GM23338 (cell line): ENCODE measurements at regions not wholly inside any gene's neighbourhood (a gene's known extent, or its start where the extent isn't known, plus 50 kb on each side); places are given as distances from the start of the nearest gene placed in this dataset.

Experiments
- ATAC-seq: fragments of 200-7000 bp; cut with Tn5 transposase; 3 replicates; pipeline ENCODE4 v1.9.1; 2020
- DNase-seq: peaks from one replicate; pipeline ENCODE4 v3.0.0-alpha.2; 2015; ENCODE audit warnings: low spot score
- H2AFZ ChIP-seq: fragments of 200-600 bp; sonication (generic); 2 replicates; pipeline ENCODE4 v1.8.0; 2016; ENCODE audit warnings: antibody characterized with exemption, mild to moderate bottlenecking, moderate library complexity
- H3F3A ChIP-seq: fragments of 200-600 bp; sonication (generic); replicated peaks from 2 replicates; pipeline ENCODE4 v1.8.0; 2017; ENCODE audit warnings: antibody characterized with exemption, mixed run types, low read depth
- H3K27ac ChIP-seq: fragments of 200-600 bp; sonication (generic); 2 replicates; pipeline ENCODE4 v1.6.1; 2016; ENCODE audit warnings: low read depth
- H3K27me3 ChIP-seq: fragments of 200-600 bp; sonication (generic); 2 replicates; pipeline ENCODE4 v1.8.0; 2016; ENCODE audit warnings: mild to moderate bottlenecking, mixed run types, moderate library complexity; ENCODE audit not compliant: insufficient read depth
- H3K36me3 ChIP-seq: fragments of 200-600 bp; sonication (generic); 2 replicates; pipeline ENCODE4 v1.8.0; 2016; ENCODE audit warnings: mild to moderate bottlenecking; ENCODE audit not compliant: insufficient read depth
- H3K4me1 ChIP-seq: fragments of 200-600 bp; sonication (generic); 2 replicates; pipeline ENCODE4 v1.8.0; 2016; ENCODE audit warnings: mild to moderate bottlenecking, moderate library complexity; ENCODE audit not compliant: insufficient read depth
- H3K4me2 ChIP-seq: fragments of 200-600 bp; sonication (generic); 2 replicates; pipeline ENCODE4 v1.7.1; 2017; ENCODE audit warnings: mixed run types
- H3K4me3 ChIP-seq: fragments of 200-600 bp; sonication (generic); 2 replicates; pipeline ENCODE4 v1.6.1; 2016; ENCODE audit warnings: mixed run types
- H3K79me2 ChIP-seq: fragments of 200-600 bp; sonication (generic); replicated peaks from 2 replicates; pipeline ENCODE4 v1.8.0; 2017; ENCODE audit warnings: mild to moderate bottlenecking; ENCODE audit not compliant: insufficient read depth
- H3K9me2 ChIP-seq: fragments of 200-600 bp; sonication (generic); 2 replicates; pipeline ENCODE4 v1.8.0; 2017; ENCODE audit not compliant: insufficient read depth
- H4K20me1 ChIP-seq: fragments of 200-600 bp; sonication (generic); replicated peaks from 2 replicates; pipeline ENCODE4 v1.8.0; 2017; ENCODE audit warnings: mild to moderate bottlenecking; ENCODE audit not compliant: insufficient read depth
- H3K27ac Mint-ChIP-seq: 2 replicates; pipeline ENCODE4 v1.8.0; 2020; ENCODE audit warnings: inconsistent platforms, mild to moderate bottlenecking, moderate library complexity, mixed read lengths
- H3K27me3 Mint-ChIP-seq: 3 replicates; pipeline ENCODE4 v1.8.0; 2022; ENCODE audit warnings: low read depth, mild to moderate bottlenecking, moderate library complexity, mixed read lengths, inconsistent platforms; ENCODE audit not compliant: insufficient read depth, poor library complexity
- H3K36me3 Mint-ChIP-seq: 3 replicates; pipeline ENCODE4 v1.8.0; 2021; ENCODE audit warnings: low read depth, mild to moderate bottlenecking, inconsistent platforms, moderate library complexity, mixed read lengths
- H3K4me1 Mint-ChIP-seq: 3 replicates; pipeline ENCODE4 v1.8.0; 2020; ENCODE audit warnings: mild to moderate bottlenecking, inconsistent platforms, mixed read lengths
- H3K4me3 Mint-ChIP-seq: 3 replicates; pipeline ENCODE4 v1.8.0; 2021; ENCODE audit warnings: moderate library complexity, mild to moderate bottlenecking, inconsistent platforms, mixed read lengths
- H3K9me3 Mint-ChIP-seq: 3 replicates; pipeline ENCODE4 v1.8.0; 2020; ENCODE audit warnings: moderate library complexity, mild to moderate bottlenecking, inconsistent platforms, mixed read lengths
- CREB1 ChIP-seq: fragments of 250-450 bp; sonication (Bioruptor Pico); IDR thresholded peaks from 2 replicates; pipeline ENCODE4 v1.5.0; 2020; ENCODE audit warnings: low read depth, mild to moderate bottlenecking, moderate library complexity
- EZH2 ChIP-seq: fragments of 200-600 bp; sonication (generic); IDR thresholded peaks from one replicate; pipeline ENCODE4 v1.8.0; 2017; ENCODE audit warnings: antibody characterized with exemption, mild to moderate bottlenecking, low read depth; ENCODE audit not compliant: unreplicated experiment
- EZH2phosphoT487 ChIP-seq: fragments of 200-600 bp; sonication (generic); IDR thresholded peaks from one replicate; pipeline ENCODE4 v1.8.1; 2018; ENCODE audit warnings: antibody characterized with exemption; ENCODE audit not compliant: unreplicated experiment
- JUNB ChIP-seq: IDR thresholded peaks from one replicate; pipeline ENCODE4 v1.6.1; 2016; ENCODE audit warnings: antibody characterized with exemption; ENCODE audit not compliant: unreplicated experiment
- NANOG ChIP-seq: IDR thresholded peaks from 2 replicates; pipeline ENCODE4 v1.6.1; 2016; ENCODE audit warnings: antibody characterized with exemption, borderline replicate concordance
- POLR2AphosphoS5 ChIP-seq: IDR thresholded peaks from 2 replicates; pipeline ENCODE4 v1.6.1; 2016; ENCODE audit warnings: antibody characterized with exemption, low read depth
- STAT1 ChIP-seq: IDR thresholded peaks from one replicate; pipeline ENCODE4 v1.6.1; 2016; ENCODE audit warnings: antibody characterized with exemption; ENCODE audit not compliant: unreplicated experiment
- ZNF114 ChIP-seq: fragments of 250-450 bp; sonication (Bioruptor Pico); IDR thresholded peaks from 2 replicates; pipeline ENCODE4 v1.5.0; 2020; ENCODE audit warnings: mild to moderate bottlenecking, moderate library complexity
- ZNF331 ChIP-seq: fragments of 250-450 bp; sonication (Bioruptor Pico); IDR thresholded peaks from 2 replicates; pipeline ENCODE4 v1.5.0; 2020; ENCODE audit warnings: low read depth, mild to moderate bottlenecking, moderate library complexity
- TF ChIP-seq, protein P1 (sequence below): IDR thresholded peaks from one replicate; pipeline ENCODE4 v1.6.1; 2018; ENCODE audit warnings: antibody characterized with exemption; ENCODE audit not compliant: unreplicated experiment
- TF ChIP-seq, protein P2 (sequence below): IDR thresholded peaks from 2 replicates; pipeline ENCODE4 v1.6.1; 2016; ENCODE audit warnings: antibody characterized with exemption
- TF ChIP-seq, protein P3 (sequence below), 2 experiments: fragments of 200-600 bp in 1 of 2; sonication (generic) in 1 of 2; conservative IDR thresholded peaks; 2 replicates each; pipeline versions ENCODE4 v1.5.1 to v1.6.1; 2016 to 2017; ENCODE audit warnings: antibody characterized with exemption in 2 of 2, low read depth in 2 of 2, mild to moderate bottlenecking in 2 of 2, moderate library complexity in 1 of 2
- TF ChIP-seq, protein P4 (sequence below): fragments of 250-450 bp; sonication (Bioruptor Pico); IDR thresholded peaks from 2 replicates; pipeline ENCODE4 v1.5.0; 2020; ENCODE audit warnings: mild to moderate bottlenecking, moderate library complexity

DNA sequence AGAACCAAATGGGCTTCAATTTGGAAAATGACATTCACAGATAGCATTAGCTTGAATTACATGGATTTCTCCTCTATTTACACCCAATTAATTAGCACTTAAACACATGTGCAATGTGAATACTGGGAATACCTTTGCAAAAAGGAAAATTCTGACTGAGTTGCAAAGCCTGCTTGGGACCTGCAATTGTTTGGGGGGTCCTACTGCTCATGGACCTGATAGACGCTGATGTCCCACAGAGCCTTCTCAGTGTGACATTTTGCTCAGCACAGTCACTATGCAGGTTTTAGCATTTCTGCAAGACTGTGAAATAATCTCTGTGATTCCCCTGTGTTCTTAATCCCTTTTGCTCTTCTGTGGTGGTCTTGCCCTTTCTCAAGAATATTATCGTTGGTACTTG, 101.2 kb upstream of the PGRMC2 start:
- H3K27me3 Mint-ChIP-seq: no peaks in the 10 kb centered on the region
- no peak for DNase-seq
- ATAC-seq: no peak
- H3K9me3 Mint-ChIP-seq: no peaks in the 10 kb centered on the region
- no peaks in the 10 kb centered on the region for H3K79me2 ChIP-seq
- no peaks in the 10 kb centered on the region for H4K20me1 ChIP-seq
- no peaks in the 10 kb centered on the region for H3F3A ChIP-seq
- H3K27me3 ChIP-seq: no peaks in the 10 kb centered on the region
- H3K27ac Mint-ChIP-seq: no peak overlapping the region
- peaks cover 18% of the 10 kb centered on the region for H3K4me1 Mint-ChIP-seq
- TF ChIP-seq CREB1 (CRISPR knock-in tag) (no peak), STAT1 (no peak), ZNF114 (CRISPR knock-in tag) (no peak), POLR2AphosphoS5 (no peak), EZH2phosphoT487 (no peak), NANOG (no peak), JUNB (no peak), EZH2 (no peak), ZNF331 (CRISPR knock-in tag) (no peak)
- TF ChIP-seq, protein P1, sequence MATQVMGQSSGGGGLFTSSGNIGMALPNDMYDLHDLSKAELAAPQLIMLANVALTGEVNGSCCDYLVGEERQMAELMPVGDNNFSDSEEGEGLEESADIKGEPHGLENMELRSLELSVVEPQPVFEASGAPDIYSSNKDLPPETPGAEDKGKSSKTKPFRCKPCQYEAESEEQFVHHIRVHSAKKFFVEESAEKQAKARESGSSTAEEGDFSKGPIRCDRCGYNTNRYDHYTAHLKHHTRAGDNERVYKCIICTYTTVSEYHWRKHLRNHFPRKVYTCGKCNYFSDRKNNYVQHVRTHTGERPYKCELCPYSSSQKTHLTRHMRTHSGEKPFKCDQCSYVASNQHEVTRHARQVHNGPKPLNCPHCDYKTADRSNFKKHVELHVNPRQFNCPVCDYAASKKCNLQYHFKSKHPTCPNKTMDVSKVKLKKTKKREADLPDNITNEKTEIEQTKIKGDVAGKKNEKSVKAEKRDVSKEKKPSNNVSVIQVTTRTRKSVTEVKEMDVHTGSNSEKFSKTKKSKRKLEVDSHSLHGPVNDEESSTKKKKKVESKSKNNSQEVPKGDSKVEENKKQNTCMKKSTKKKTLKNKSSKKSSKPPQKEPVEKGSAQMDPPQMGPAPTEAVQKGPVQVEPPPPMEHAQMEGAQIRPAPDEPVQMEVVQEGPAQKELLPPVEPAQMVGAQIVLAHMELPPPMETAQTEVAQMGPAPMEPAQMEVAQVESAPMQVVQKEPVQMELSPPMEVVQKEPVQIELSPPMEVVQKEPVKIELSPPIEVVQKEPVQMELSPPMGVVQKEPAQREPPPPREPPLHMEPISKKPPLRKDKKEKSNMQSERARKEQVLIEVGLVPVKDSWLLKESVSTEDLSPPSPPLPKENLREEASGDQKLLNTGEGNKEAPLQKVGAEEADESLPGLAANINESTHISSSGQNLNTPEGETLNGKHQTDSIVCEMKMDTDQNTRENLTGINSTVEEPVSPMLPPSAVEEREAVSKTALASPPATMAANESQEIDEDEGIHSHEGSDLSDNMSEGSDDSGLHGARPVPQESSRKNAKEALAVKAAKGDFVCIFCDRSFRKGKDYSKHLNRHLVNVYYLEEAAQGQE: no peak
- TF ChIP-seq, protein P2, sequence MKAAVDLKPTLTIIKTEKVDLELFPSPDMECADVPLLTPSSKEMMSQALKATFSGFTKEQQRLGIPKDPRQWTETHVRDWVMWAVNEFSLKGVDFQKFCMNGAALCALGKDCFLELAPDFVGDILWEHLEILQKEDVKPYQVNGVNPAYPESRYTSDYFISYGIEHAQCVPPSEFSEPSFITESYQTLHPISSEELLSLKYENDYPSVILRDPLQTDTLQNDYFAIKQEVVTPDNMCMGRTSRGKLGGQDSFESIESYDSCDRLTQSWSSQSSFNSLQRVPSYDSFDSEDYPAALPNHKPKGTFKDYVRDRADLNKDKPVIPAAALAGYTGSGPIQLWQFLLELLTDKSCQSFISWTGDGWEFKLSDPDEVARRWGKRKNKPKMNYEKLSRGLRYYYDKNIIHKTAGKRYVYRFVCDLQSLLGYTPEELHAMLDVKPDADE: no peak
- TF ChIP-seq, protein P3, sequence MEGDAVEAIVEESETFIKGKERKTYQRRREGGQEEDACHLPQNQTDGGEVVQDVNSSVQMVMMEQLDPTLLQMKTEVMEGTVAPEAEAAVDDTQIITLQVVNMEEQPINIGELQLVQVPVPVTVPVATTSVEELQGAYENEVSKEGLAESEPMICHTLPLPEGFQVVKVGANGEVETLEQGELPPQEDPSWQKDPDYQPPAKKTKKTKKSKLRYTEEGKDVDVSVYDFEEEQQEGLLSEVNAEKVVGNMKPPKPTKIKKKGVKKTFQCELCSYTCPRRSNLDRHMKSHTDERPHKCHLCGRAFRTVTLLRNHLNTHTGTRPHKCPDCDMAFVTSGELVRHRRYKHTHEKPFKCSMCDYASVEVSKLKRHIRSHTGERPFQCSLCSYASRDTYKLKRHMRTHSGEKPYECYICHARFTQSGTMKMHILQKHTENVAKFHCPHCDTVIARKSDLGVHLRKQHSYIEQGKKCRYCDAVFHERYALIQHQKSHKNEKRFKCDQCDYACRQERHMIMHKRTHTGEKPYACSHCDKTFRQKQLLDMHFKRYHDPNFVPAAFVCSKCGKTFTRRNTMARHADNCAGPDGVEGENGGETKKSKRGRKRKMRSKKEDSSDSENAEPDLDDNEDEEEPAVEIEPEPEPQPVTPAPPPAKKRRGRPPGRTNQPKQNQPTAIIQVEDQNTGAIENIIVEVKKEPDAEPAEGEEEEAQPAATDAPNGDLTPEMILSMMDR (conservative IDR thresholded peaks at IDR 0.05; ENCODE audit: low read depth in 2 of 2): no peak
- TF ChIP-seq, protein P4, sequence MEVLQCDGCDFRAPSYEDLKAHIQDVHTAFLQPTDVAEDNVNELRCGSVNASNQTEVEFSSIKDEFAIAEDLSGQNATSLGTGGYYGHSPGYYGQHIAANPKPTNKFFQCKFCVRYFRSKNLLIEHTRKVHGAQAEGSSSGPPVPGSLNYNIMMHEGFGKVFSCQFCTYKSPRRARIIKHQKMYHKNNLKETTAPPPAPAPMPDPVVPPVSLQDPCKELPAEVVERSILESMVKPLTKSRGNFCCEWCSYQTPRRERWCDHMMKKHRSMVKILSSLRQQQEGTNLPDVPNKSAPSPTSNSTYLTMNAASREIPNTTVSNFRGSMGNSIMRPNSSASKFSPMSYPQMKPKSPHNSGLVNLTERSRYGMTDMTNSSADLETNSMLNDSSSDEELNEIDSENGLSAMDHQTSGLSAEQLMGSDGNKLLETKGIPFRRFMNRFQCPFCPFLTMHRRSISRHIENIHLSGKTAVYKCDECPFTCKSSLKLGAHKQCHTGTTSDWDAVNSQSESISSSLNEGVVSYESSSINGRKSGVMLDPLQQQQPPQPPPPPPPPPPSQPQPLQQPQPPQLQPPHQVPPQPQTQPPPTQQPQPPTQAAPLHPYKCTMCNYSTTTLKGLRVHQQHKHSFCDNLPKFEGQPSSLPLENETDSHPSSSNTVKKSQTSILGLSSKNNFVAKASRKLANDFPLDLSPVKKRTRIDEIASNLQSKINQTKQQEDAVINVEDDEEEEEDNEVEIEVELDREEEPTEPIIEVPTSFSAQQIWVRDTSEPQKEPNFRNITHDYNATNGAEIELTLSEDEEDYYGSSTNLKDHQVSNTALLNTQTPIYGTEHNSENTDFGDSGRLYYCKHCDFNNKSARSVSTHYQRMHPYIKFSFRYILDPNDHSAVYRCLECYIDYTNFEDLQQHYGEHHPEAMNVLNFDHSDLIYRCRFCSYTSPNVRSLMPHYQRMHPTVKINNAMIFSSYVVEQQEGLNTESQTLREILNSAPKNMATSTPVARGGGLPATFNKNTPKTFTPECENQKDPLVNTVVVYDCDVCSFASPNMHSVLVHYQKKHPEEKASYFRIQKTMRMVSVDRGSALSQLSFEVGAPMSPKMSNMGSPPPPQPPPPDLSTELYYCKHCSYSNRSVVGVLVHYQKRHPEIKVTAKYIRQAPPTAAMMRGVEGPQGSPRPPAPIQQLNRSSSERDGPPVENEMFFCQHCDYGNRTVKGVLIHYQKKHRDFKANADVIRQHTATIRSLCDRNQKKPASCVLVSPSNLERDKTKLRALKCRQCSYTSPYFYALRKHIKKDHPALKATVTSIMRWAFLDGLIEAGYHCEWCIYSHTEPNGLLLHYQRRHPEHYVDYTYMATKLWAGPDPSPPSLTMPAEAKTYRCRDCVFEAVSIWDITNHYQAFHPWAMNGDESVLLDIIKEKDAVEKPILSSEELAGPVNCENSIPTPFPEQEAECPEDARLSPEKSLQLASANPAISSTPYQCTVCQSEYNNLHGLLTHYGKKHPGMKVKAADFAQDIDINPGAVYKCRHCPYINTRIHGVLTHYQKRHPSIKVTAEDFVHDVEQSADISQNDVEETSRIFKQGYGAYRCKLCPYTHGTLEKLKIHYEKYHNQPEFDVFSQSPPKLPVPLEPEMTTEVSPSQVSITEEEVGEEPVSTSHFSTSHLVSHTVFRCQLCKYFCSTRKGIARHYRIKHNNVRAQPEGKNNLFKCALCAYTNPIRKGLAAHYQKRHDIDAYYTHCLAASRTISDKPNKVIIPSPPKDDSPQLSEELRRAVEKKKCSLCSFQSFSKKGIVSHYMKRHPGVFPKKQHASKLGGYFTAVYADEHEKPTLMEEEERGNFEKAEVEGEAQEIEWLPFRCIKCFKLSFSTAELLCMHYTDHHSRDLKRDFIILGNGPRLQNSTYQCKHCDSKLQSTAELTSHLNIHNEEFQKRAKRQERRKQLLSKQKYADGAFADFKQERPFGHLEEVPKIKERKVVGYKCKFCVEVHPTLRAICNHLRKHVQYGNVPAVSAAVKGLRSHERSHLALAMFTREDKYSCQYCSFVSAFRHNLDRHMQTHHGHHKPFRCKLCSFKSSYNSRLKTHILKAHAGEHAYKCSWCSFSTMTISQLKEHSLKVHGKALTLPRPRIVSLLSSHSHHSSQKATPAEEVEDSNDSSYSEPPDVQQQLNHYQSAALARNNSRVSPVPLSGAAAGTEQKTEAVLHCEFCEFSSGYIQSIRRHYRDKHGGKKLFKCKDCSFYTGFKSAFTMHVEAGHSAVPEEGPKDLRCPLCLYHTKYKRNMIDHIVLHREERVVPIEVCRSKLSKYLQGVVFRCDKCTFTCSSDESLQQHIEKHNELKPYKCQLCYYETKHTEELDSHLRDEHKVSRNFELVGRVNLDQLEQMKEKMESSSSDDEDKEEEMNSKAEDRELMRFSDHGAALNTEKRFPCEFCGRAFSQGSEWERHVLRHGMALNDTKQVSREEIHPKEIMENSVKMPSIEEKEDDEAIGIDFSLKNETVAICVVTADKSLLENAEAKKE: no peak
- no peak overlapping the region for H3K4me3 ChIP-seq
- H3K9me2 ChIP-seq: no peaks in the 10 kb centered on the region
- H3K36me3 ChIP-seq: no peaks in the 10 kb centered on the region
- no peaks in the 10 kb centered on the region for H3K36me3 Mint-ChIP-seq
- H3K4me3 Mint-ChIP-seq: no peak overlapping the region
- H3K4me1 ChIP-seq: peaks cover 16% of the 10 kb centered on the region
- no peak overlapping the region for H3K27ac ChIP-seq
- H2AFZ ChIP-seq: no peak overlapping the region
- H3K4me2 ChIP-seq: no peak overlapping the region
